ENCODE measurements at regions not wholly inside any gene's neighbourhood (a gene's known extent, or its start where the extent isn't known, plus 50 kb on each side); places are given as distances from the start of the nearest gene placed in this dataset.

GRCh38 chr1:57926025-57926552 is 502.2 kb upstream of the DAB1 start:
- DNase-seq (ENCODE audit: low read depth, low spot score) = no peak

GRCh38 chr1:57925226-57925625 is 501.4 kb upstream of the DAB1 start:
- DNase-seq (ENCODE audit: low read depth, low spot score) = no peak

GRCh38 chr1:57922130-57922529 is 498.3 kb upstream of the DAB1 start:
- no peak for DNase-seq (ENCODE audit: low read depth, low spot score)

- no peak for DNase-seq (ENCODE audit: low read depth, low spot score)
Measured at GRCh38 chr1:57916041-57916440, 492.2 kb upstream of the DAB1 start.

GRCh38 chr1:57911427-57911826 is 487.6 kb upstream of the DAB1 start:
- no peak for DNase-seq (ENCODE audit: low read depth, low spot score)

- no peak for DNase-seq (ENCODE audit: low read depth, low spot score)
Measured at GRCh38 chr1:57910782-57911181, 486.9 kb upstream of the DAB1 start.

GRCh38 chr1:57910305-57910704 is 486.4 kb upstream of the DAB1 start:
- no peak for DNase-seq (ENCODE audit: low read depth, low spot score)

GRCh38 chr1:57908147-57908890 is 484.5 kb upstream of the DAB1 start:
- DNase-seq (ENCODE audit: low read depth, low spot score) = no peak

GRCh38 chr1:57901208-57901919 is 477.5 kb upstream of the DAB1 start:
- DNase-seq (ENCODE audit: low read depth, low spot score) = no peak

GRCh38 chr1:57898531-57898930 is 474.7 kb upstream of the DAB1 start:
- DNase-seq (ENCODE audit: low read depth, low spot score) = no peak

GRCh38 chr1:57897581-57897980 is 473.7 kb upstream of the DAB1 start:
- no peak for DNase-seq (ENCODE audit: low read depth, low spot score)

- DNase-seq (ENCODE audit: low read depth, low spot score) = no peak
Measured at GRCh38 chr1:57894315-57894714, 470.5 kb upstream of the DAB1 start.

GRCh38 chr1:57889676-57890320 is 465.9 kb upstream of the DAB1 start:
- DNase-seq (ENCODE audit: low read depth, low spot score) = no peak

GRCh38 chr1:57887964-57888491 is 464.2 kb upstream of the DAB1 start:
- DNase-seq (ENCODE audit: low read depth, low spot score) = no peak

- no peak for DNase-seq (ENCODE audit: low read depth, low spot score)
Measured at GRCh38 chr1:57886376-57886775, 462.5 kb upstream of the DAB1 start.

GRCh38 chr1:57883642-57883995 is 459.8 kb upstream of the DAB1 start:
- DNase-seq (ENCODE audit: low read depth, low spot score) = no peak

GRCh38 chr1:57882934-57883641 is 459.2 kb upstream of the DAB1 start:
- DNase-seq (ENCODE audit: low read depth, low spot score) = no peak

- no peak for DNase-seq (ENCODE audit: low read depth, low spot score)
Measured at GRCh38 chr1:57882072-57882471, 458.2 kb upstream of the DAB1 start.

- DNase-seq (ENCODE audit: low read depth, low spot score) = no peak
Measured at GRCh38 chr1:57881639-57882038, 457.8 kb upstream of the DAB1 start.

GRCh38 chr1:57879700-57880099 is 455.8 kb upstream of the DAB1 start:
- no peak for DNase-seq (ENCODE audit: low read depth, low spot score)

GRCh38 chr1:57874418-57874877 is 450.6 kb upstream of the DAB1 start:
- DNase-seq (ENCODE audit: low read depth, low spot score) = no peak

GRCh38 chr1:57872913-57873312 is 449.1 kb upstream of the DAB1 start:
- DNase-seq (ENCODE audit: low read depth, low spot score) = no peak
